DND-41 (cell line): ENCODE measurements at regions not wholly inside any gene's neighbourhood (a gene's known extent, or its start where the extent isn't known, plus 50 kb on each side); places are given as distances from the start of the nearest gene placed in this dataset.
"Not testable (repeated sequence)": the region's sequence is repeated elsewhere in the genome, so short reads cannot be mapped to it uniquely, and the experiment has no call there.

ENCODE experiments used
- ATAC-seq: fragments of 200-7000 bp; cut with Tn5 transposase; 3 replicates; pipeline ENCODE4 v1.9.1; 2021; ENCODE audit warnings: low read depth; ENCODE audit not compliant: insufficient read depth
- DNase-seq: peaks from one replicate; pipeline ENCODE4 v3.0.0-alpha.2; 2020
- H2AFZ ChIP-seq: 2 replicates; pipeline ENCODE4 v1.6.0; 2012; ENCODE audit warnings: low read depth, low read length
- H3K27ac ChIP-seq: 2 replicates; pipeline ENCODE4 v1.5.1; 2012; ENCODE audit warnings: low read length, inconsistent platforms
- H3K27me3 ChIP-seq: fragments of 200-600 bp; sonication (generic); 2 replicates; pipeline ENCODE4 v1.6.0; 2012; ENCODE audit warnings: low read length, mild to moderate bottlenecking, inconsistent platforms; ENCODE audit not compliant: insufficient read depth, poor library complexity
- H3K36me3 ChIP-seq: 2 replicates; pipeline ENCODE4 v1.5.1; 2012; ENCODE audit warnings: low read length, inconsistent platforms; ENCODE audit not compliant: insufficient read depth
- H3K4me1 ChIP-seq: 2 replicates; pipeline ENCODE4 v1.5.1; 2012; ENCODE audit warnings: mild to moderate bottlenecking, low read length; ENCODE audit not compliant: insufficient read depth
- H3K4me2 ChIP-seq: 2 replicates; pipeline ENCODE4 v1.6.0; 2012; ENCODE audit warnings: mild to moderate bottlenecking, moderate library complexity, low read length, inconsistent platforms; ENCODE audit not compliant: insufficient read depth
- H3K4me3 ChIP-seq, 2 experiments: fragments of 200-600 bp in 1 of 2; shearing (Covaris generic) in 1 of 2; 2 replicates each; pipeline ENCODE4 v1.5.1; 2012 to 2016; ENCODE audit warnings: inconsistent platforms in 2 of 2, low read length in 2 of 2, mild to moderate bottlenecking in 2 of 2, low read depth in 1 of 2, moderate library complexity in 1 of 2
- H3K79me2 ChIP-seq: 2 replicates; pipeline ENCODE4 v1.6.0; 2012; ENCODE audit warnings: low read length, inconsistent platforms; ENCODE audit not compliant: insufficient read depth
- H3K9ac ChIP-seq: 2 replicates; pipeline ENCODE4 v1.6.0; 2012; ENCODE audit warnings: low read depth, mild to moderate bottlenecking, inconsistent platforms, low read length, moderate library complexity
- H3K9me3 ChIP-seq: 2 replicates; pipeline ENCODE4 v1.5.1; 2012; ENCODE audit warnings: low read length, moderate library complexity, mild to moderate bottlenecking, inconsistent platforms; ENCODE audit not compliant: insufficient read depth, severe bottlenecking
- H4K20me1 ChIP-seq: 2 replicates; pipeline ENCODE4 v1.6.0; 2012; ENCODE audit warnings: low read length; ENCODE audit not compliant: insufficient read depth
- CTCF ChIP-seq: IDR thresholded peaks from 2 replicates; pipeline ENCODE4 v1.5.1; 2012; ENCODE audit warnings: borderline replicate concordance, low read length, moderate library complexity, mild to moderate bottlenecking; ENCODE audit not compliant: poor library complexity, severe bottlenecking; ENCODE audit errors: extremely low read depth
- EZH2 ChIP-seq: IDR thresholded peaks from 3 replicates; pipeline ENCODE4 v1.6.1; 2012; ENCODE audit warnings: borderline replicate concordance, low read depth, mild to moderate bottlenecking, moderate library complexity, low read length, inconsistent platforms; ENCODE audit not compliant: severe bottlenecking

GRCh38 chr13:22956456-22957115, 224.2 kb upstream of the SGCG start:
- H3K79me2 ChIP-seq, ATAC-seq, H3K9me3 ChIP-seq, H3K4me2 ChIP-seq, DNase-seq, H3K27ac ChIP-seq, H3K4me1 ChIP-seq, H3K4me3 ChIP-seq, H4K20me1 ChIP-seq, H2AFZ ChIP-seq, H3K27me3 ChIP-seq, H3K9ac ChIP-seq, H3K36me3 ChIP-seq: not testable (repeated sequence)

- H3K27me3 ChIP-seq, H3K4me1 ChIP-seq, H3K27ac ChIP-seq, H3K9ac ChIP-seq, H2AFZ ChIP-seq, H4K20me1 ChIP-seq, H3K4me3 ChIP-seq, H3K4me2 ChIP-seq, H3K36me3 ChIP-seq, ATAC-seq, H3K9me3 ChIP-seq, H3K79me2 ChIP-seq, DNase-seq: not testable (repeated sequence)
Measured at GRCh38 chr13:22959859-22960258, 220.9 kb upstream of the SGCG start.

- DNase-seq, result no peak
- no peaks in the 10 kb centered on the region for H3K27me3 ChIP-seq
- no peaks in the 10 kb centered on the region for H3K79me2 ChIP-seq
- no peaks in the 10 kb centered on the region for H4K20me1 ChIP-seq
- H3K4me1 ChIP-seq, result no peaks in the 10 kb centered on the region
- H3K4me2 ChIP-seq, result no peak overlapping the region
- H3K9me3 ChIP-seq, result no peaks in the 10 kb centered on the region
- no peak overlapping the region for H3K4me3 ChIP-seq
- ATAC-seq, result no peak
- H3K36me3 ChIP-seq, result no peaks in the 10 kb centered on the region
- H3K27ac ChIP-seq, result no peak overlapping the region
- no peak overlapping the region for H2AFZ ChIP-seq
- TF ChIP-seq EZH2 (no peak), CTCF (no peak)
- no peak overlapping the region for H3K9ac ChIP-seq
Measured at GRCh38 chr13:22960827-22961226, 220.0 kb upstream of the SGCG start.

- not testable (repeated sequence) for H3K4me2 ChIP-seq, ATAC-seq, H3K36me3 ChIP-seq, H3K79me2 ChIP-seq, H3K4me1 ChIP-seq, H3K4me3 ChIP-seq, H2AFZ ChIP-seq, H3K9me3 ChIP-seq, H3K9ac ChIP-seq, H3K27me3 ChIP-seq, H3K27ac ChIP-seq, DNase-seq, H4K20me1 ChIP-seq
Measured at GRCh38 chr13:22961342-22961741, 219.4 kb upstream of the SGCG start.

GRCh38 chr13:22961835-22962537, 218.8 kb upstream of the SGCG start:
- Histone ChIP-seq H3K27me3 (no peaks in the 10 kb centered on the region), H3K79me2 (no peaks in the 10 kb centered on the region), H3K36me3 (no peaks in the 10 kb centered on the region), H4K20me1 (no peaks in the 10 kb centered on the region), H3K9me3 (no peaks in the 10 kb centered on the region), H3K4me2 (no peak overlapping the region), H3K9ac (no peak overlapping the region), H3K4me1 (no peaks in the 10 kb centered on the region), H2AFZ (no peak overlapping the region), H3K4me3 (no peak overlapping the region), H3K27ac (no peak overlapping the region)
- TF ChIP-seq CTCF (no peak), EZH2 (no peak)
- ATAC-seq (no peak), DNase-seq (no peak)

- H3K27me3 ChIP-seq, H3K9ac ChIP-seq, H3K36me3 ChIP-seq, H3K27ac ChIP-seq, H3K9me3 ChIP-seq, DNase-seq, H3K4me2 ChIP-seq, H3K4me3 ChIP-seq, H2AFZ ChIP-seq, H4K20me1 ChIP-seq, ATAC-seq, H3K4me1 ChIP-seq, H3K79me2 ChIP-seq: not testable (repeated sequence)
Measured at GRCh38 chr13:22963384-22964053, 217.3 kb upstream of the SGCG start.
